Embryonic facial prominence (tissue), 1 donor: ENCODE measurements at regions not wholly inside any gene's neighbourhood (a gene's known extent, or its start where the extent isn't known, plus 50 kb on each side); places are given as distances from the start of the nearest gene placed in this dataset.

Source experiments
- DNase-seq: peaks from one replicate; pipeline ENCODE4 v3.0.0-alpha.2; 2016; ENCODE audit errors: extremely low spot score

- no peak for DNase-seq
Observed at GRCh38 chr3:44020143-44020542, 221.5 kb upstream of the TOPAZ1 start.

GRCh38 chr3:44021651-44022594 lies 219.8 kb upstream of the TOPAZ1 start:
- no peak for DNase-seq

GRCh38 chr3:44023961-44024593 lies 217.6 kb upstream of the TOPAZ1 start:
- no peak for DNase-seq

- no peak for DNase-seq
Observed at GRCh38 chr3:44026220-44026865, 215.3 kb upstream of the TOPAZ1 start.

- no peak for DNase-seq
Observed at GRCh38 chr3:44029100-44029499, 212.6 kb upstream of the TOPAZ1 start.

- DNase-seq = no peak
Observed at GRCh38 chr3:44030285-44030684, 211.4 kb upstream of the TOPAZ1 start.

GRCh38 chr3:44030687-44031305 lies 210.9 kb upstream of the TOPAZ1 start:
- DNase-seq = no peak

- DNase-seq = no peak
Observed at GRCh38 chr3:44031387-44032380, 210.0 kb upstream of the TOPAZ1 start.

- DNase-seq = no peak
Observed at GRCh38 chr3:44032487-44032886, 209.2 kb upstream of the TOPAZ1 start.

GRCh38 chr3:44033123-44033522 lies 208.6 kb upstream of the TOPAZ1 start:
- no peak for DNase-seq

GRCh38 chr3:44036850-44037249 lies 204.8 kb upstream of the TOPAZ1 start:
- no peak for DNase-seq

GRCh38 chr3:44039006-44039405 lies 202.7 kb upstream of the TOPAZ1 start:
- DNase-seq = no peak

- no peak for DNase-seq
Observed at GRCh38 chr3:44041726-44042125, 200.0 kb upstream of the TOPAZ1 start.

- DNase-seq = no peak
Observed at GRCh38 chr3:44042772-44043171, 198.9 kb upstream of the TOPAZ1 start.

GRCh38 chr3:44045476-44046275 lies 196.0 kb upstream of the TOPAZ1 start:
- no peak for DNase-seq

GRCh38 chr3:44047796-44048195 lies 193.9 kb upstream of the TOPAZ1 start:
- no peak for DNase-seq

GRCh38 chr3:44048196-44048924 lies 193.3 kb upstream of the TOPAZ1 start:
- DNase-seq = no peak

GRCh38 chr3:44048949-44049348 lies 192.7 kb upstream of the TOPAZ1 start:
- DNase-seq = no peak

- DNase-seq = no peak
Observed at GRCh38 chr3:44050101-44050500, 191.6 kb upstream of the TOPAZ1 start.
